WI38 (cell line): ENCODE measurements at regions not wholly inside any gene's neighbourhood (a gene's known extent, or its start where the extent isn't known, plus 50 kb on each side); places are given as distances from the start of the nearest gene placed in this dataset.
"Not testable (repeated sequence)": the region's sequence is repeated elsewhere in the genome, so short reads cannot be mapped to it uniquely, and the experiment has no call there.

ENCODE experiments used
- H3K4me3 ChIP-seq: 2 replicates; pipeline ENCODE4 v1.5.1; 2011; ENCODE audit warnings: low read depth, mild to moderate bottlenecking, control low read depth, low read length
- CTCF ChIP-seq: IDR thresholded peaks from 2 replicates; pipeline ENCODE4 v1.5.1; 2012; ENCODE audit warnings: low read depth, mild to moderate bottlenecking, control low read depth, low read length

- TF ChIP-seq CTCF: no peak
- H3K4me3 ChIP-seq: no peak overlapping the region
Measured at GRCh38 chr6:28633445-28634215, 107.9 kb downstream of the GPX5 start.

GRCh38 chr6:28634411-28634760, 108.7 kb downstream of the GPX5 start:
- H3K4me3 ChIP-seq: 0 out of 2 replicates have a peak overlapping the region, but pooled peaks have one; percentile 6
- no peak for TF ChIP-seq CTCF

- TF ChIP-seq CTCF: no peak
- H3K4me3 ChIP-seq: 0 out of 2 replicates have a peak overlapping the region, but pooled peaks have one; percentile 10
Measured at GRCh38 chr6:28634761-28635546, 109.3 kb downstream of the GPX5 start.

GRCh38 chr6:28635547-28636158, 110.0 kb downstream of the GPX5 start:
- TF ChIP-seq CTCF: no peak
- H3K4me3 ChIP-seq: 0 out of 2 replicates have a peak overlapping the region, but pooled peaks have one; percentile 10

- H3K4me3 ChIP-seq: no peak overlapping the region
- TF ChIP-seq CTCF: no peak
Measured at GRCh38 chr6:28638787-28639430, 113.2 kb downstream of the GPX5 start.

GRCh38 chr6:28639445-28640290, 114.0 kb downstream of the GPX5 start:
- not testable (repeated sequence) for H3K4me3 ChIP-seq
